ENCODE measurements at regions not wholly inside any gene's neighbourhood (a gene's known extent, or its start where the extent isn't known, plus 50 kb on each side); places are given as distances from the start of the nearest gene placed in this dataset.

DNA sequence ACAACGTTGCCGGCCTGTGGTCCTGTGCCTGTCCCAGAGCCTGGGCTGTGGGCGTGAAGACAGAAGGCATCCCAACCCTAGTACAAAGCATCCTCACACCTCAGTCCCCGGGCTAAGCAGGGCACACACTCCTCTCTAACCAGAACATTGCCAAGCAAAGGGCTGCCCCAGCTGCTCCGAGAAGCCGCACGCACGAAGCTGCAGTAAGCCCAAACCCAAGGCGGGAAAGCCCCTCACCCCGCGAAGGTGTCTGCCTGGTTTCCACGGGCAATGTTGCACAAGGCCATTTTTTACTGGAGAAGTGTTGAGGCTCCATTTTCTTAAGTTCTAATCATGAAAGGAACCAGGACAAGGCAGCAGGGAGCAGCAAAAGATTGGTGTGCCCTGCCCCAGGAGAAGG is 519.0 kb downstream of the NPHP4 start:
- intact Hi-C loops (cut with DNase I), result no loop called here

DNA sequence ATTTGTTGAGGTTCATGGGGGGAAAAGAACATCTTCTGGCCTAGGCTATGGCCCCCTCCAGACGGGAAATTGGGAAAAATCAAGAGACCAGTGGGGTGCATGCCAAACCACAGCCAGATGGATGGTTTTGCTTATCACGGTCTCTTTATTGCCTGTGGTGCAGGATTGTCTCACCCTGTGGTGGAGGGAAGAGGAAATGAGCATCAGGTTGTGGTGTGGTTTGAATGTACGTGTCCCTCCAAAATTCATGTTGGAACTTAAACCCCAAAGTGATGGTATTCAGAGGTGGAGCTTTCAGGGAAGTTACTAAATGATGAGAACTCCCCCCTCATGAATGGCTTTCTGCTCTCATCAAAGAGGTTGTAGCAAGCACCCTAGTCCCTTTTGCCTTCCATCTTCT is 525.7 kb downstream of the NPHP4 start:
- Histone ChIP-seq H3K4me1 (no peaks in the 10 kb centered on the region), H3K27me3 (peaks cover 0 to 13% (median 6%) of the 10 kb centered on the region in 7 donors), H3K9me3 (peaks cover 0 to 30% (median 0%) of the 10 kb centered on the region in 11 donors), H3K4me3 (no peak overlapping the region), H3K27ac (no peak overlapping the region), H3K36me3 (no peaks in the 10 kb centered on the region)
- 39 to 45% methylated on average over 3 of the region's 3 CpGs for WGBS, 2 donors
- intact Hi-C loops (cut with DNase I), result no loop called here
- TF ChIP-seq, protein P1, sequence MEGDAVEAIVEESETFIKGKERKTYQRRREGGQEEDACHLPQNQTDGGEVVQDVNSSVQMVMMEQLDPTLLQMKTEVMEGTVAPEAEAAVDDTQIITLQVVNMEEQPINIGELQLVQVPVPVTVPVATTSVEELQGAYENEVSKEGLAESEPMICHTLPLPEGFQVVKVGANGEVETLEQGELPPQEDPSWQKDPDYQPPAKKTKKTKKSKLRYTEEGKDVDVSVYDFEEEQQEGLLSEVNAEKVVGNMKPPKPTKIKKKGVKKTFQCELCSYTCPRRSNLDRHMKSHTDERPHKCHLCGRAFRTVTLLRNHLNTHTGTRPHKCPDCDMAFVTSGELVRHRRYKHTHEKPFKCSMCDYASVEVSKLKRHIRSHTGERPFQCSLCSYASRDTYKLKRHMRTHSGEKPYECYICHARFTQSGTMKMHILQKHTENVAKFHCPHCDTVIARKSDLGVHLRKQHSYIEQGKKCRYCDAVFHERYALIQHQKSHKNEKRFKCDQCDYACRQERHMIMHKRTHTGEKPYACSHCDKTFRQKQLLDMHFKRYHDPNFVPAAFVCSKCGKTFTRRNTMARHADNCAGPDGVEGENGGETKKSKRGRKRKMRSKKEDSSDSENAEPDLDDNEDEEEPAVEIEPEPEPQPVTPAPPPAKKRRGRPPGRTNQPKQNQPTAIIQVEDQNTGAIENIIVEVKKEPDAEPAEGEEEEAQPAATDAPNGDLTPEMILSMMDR (IDR thresholded peaks at IDR 0.05), result no peak
- ATAC-seq (no peak), DNase-seq (no peak)

More for the DNA sequence above, 519.0 kb downstream of the NPHP4 start:
- H3K27ac ChIP-seq, result no peak overlapping the region
- no peaks in the 10 kb centered on the region for H3K9me3 ChIP-seq
- WGBS, 2 donors, result 85 to 89% methylated on average over 12 of the region's 12 CpGs
- no peaks in the 10 kb centered on the region for H3K36me3 ChIP-seq
- peaks cover 0 to 25% (median 8%) of the 10 kb centered on the region in 7 donors for H3K27me3 ChIP-seq
- no peak for DNase-seq
- H3K4me1 ChIP-seq, result no peaks in the 10 kb centered on the region
- no peak for ATAC-seq
- H3K4me3 ChIP-seq, result no peak overlapping the region
- TF ChIP-seq, protein P1 (IDR thresholded peaks at IDR 0.05), result no peak

DNA sequence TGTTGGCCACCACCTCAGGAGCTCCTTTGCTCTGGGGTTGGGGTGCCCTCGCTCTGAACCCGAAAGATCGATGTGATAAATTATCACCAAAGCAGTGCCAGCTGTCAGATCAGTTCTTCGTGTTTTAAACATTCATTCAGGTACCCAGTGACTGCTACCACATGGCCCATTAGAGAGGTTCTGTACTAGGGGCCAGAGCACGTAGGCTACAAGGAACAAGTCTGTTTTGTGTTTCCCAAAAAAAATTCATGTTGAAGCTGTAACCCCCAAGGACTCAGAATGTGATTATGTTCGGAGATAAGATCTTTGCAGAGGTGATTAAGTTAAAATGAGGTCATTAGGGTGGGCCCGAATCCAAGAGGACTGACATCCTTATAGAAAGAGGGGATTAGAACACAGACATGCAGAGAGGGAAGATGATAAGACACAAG is 526.9 kb downstream of the NPHP4 start:
- TF ChIP-seq, protein P1 (IDR thresholded peaks at IDR 0.05), result no peak
- H3K4me3 ChIP-seq, result no peak overlapping the region
- no peak overlapping the region for H3K27ac ChIP-seq
- no peaks in the 10 kb centered on the region for H3K4me1 ChIP-seq
- WGBS, 2 donors, result 60 to 62% methylated on average over 7 of the region's 7 CpGs
- DNase-seq, result no peak
- peaks cover 0 to 13% (median 6%) of the 10 kb centered on the region in 7 donors for H3K27me3 ChIP-seq
- no peaks in the 10 kb centered on the region for H3K36me3 ChIP-seq
- intact Hi-C loops (cut with DNase I), result no loop called here
- peaks cover 0 to 30% (median 0%) of the 10 kb centered on the region in 11 donors for H3K9me3 ChIP-seq
- ATAC-seq, result peak in 1 of 8 donors; percentile 45

DNA sequence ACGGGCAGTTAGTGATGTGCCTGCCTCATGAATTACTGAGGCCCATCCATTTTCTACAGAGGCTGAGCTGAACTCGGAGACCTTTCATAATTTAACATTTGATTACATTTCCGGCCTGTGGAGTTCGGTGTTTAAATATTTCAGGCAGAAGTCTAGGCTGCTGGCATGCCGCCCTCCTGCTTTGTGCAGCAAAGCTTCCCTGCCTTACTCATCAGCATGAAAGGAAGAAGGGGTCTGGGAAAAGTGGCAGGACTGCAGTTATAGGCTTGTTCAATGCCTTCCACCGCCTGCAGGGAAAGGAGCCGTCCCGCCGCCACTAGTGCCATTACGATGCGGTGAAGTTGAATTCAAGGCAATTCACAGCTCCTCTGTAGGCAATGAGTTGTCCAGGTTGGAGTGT is 527.9 kb downstream of the NPHP4 start:
- intact Hi-C loops (cut with DNase I), result no loop called here
- DNase-seq (no peak), ATAC-seq (no peak)
- H3K4me1 ChIP-seq, result no peaks in the 10 kb centered on the region
- WGBS, 2 donors, result 85 to 86% methylated on average over 11 of the region's 11 CpGs
- H3K9me3 ChIP-seq, result peaks cover 0 to 30% (median 0%) of the 10 kb centered on the region in 11 donors
- TF ChIP-seq, protein P1 (IDR thresholded peaks at IDR 0.05), result no peak
- no peaks in the 10 kb centered on the region for H3K36me3 ChIP-seq
- peaks cover 0 to 16% (median 6%) of the 10 kb centered on the region in 7 donors for H3K27me3 ChIP-seq
- no peak overlapping the region for H3K27ac ChIP-seq
- H3K4me3 ChIP-seq, result no peak overlapping the region

All from heart right ventricle (tissue), 16 donors.